Fibroblast of skin of right biceps (primary cell): ENCODE measurements at regions not wholly inside any gene's neighbourhood (a gene's known extent, or its start where the extent isn't known, plus 50 kb on each side); places are given as distances from the start of the nearest gene placed in this dataset.

Source experiments
- DNase-seq: peaks from one replicate; pipeline ENCODE4 v3.0.0-alpha.2; 2013

- DNase-seq, result no peak
These were observed 105.4 kb upstream of the PRR20G start for GRCh38 chr3:127393131-127393820.

GRCh38 chr3:127392156-127392490 lies 104.3 kb upstream of the PRR20G start:
- DNase-seq, result no peak

GRCh38 chr3:127391436-127392155 lies 103.8 kb upstream of the PRR20G start:
- DNase-seq, result no peak

- no peak for DNase-seq
These were observed 102.6 kb upstream of the PRR20G start for GRCh38 chr3:127390365-127391025.

GRCh38 chr3:127389913-127390312 lies 102.1 kb upstream of the PRR20G start:
- no peak for DNase-seq

- peak; percentile 8 for DNase-seq
These were observed 101.6 kb upstream of the PRR20G start for GRCh38 chr3:127389420-127389819.

GRCh38 chr3:127388427-127388826 lies 100.6 kb upstream of the PRR20G start:
- DNase-seq, result no peak

- no peak for DNase-seq
These were observed 99.8 kb upstream of the PRR20G start for GRCh38 chr3:127387556-127388153.

- DNase-seq, result no peak
These were observed 99.3 kb upstream of the PRR20G start for GRCh38 chr3:127387119-127387518.

- DNase-seq, result no peak
These were observed 98.6 kb upstream of the PRR20G start for GRCh38 chr3:127386490-127386889.

- DNase-seq, result no peak
These were observed 97.7 kb upstream of the PRR20G start for GRCh38 chr3:127385540-127385870.

GRCh38 chr3:127384717-127385539 lies 97.1 kb upstream of the PRR20G start:
- no peak for DNase-seq

- DNase-seq, result no peak
These were observed 95.9 kb upstream of the PRR20G start for GRCh38 chr3:127383656-127384179.

GRCh38 chr3:127377801-127378655 lies 90.2 kb upstream of the PRR20G start:
- no peak for DNase-seq

- DNase-seq, result no peak
These were observed 87.5 kb upstream of the PRR20G start for GRCh38 chr3:127375151-127375930.

GRCh38 chr3:127374086-127375010 lies 86.5 kb upstream of the PRR20G start:
- DNase-seq, result peak; percentile 2

GRCh38 chr3:127373441-127374085 lies 85.7 kb upstream of the PRR20G start:
- no peak for DNase-seq

GRCh38 chr3:127371846-127372245 lies 84.0 kb upstream of the PRR20G start:
- DNase-seq, result no peak

GRCh38 chr3:127371334-127371733 lies 83.5 kb upstream of the PRR20G start:
- DNase-seq, result no peak
